HG02642 (cell line): ENCODE measurements at regions not wholly inside any gene's neighbourhood (a gene's known extent, or its start where the extent isn't known, plus 50 kb on each side); places are given as distances from the start of the nearest gene placed in this dataset.
"Not testable (repeated sequence)": the region's sequence is repeated elsewhere in the genome, so short reads cannot be mapped to it uniquely, and the experiment has no call there.

Experiments
- ATAC-seq: cut with Tn5 transposase; IDR thresholded peaks from one replicate; pipeline ENCODE4 v1.9.1; 2021; ENCODE audit warnings: mild to moderate bottlenecking; ENCODE audit not compliant: unreplicated experiment, poor library complexity

DNA sequence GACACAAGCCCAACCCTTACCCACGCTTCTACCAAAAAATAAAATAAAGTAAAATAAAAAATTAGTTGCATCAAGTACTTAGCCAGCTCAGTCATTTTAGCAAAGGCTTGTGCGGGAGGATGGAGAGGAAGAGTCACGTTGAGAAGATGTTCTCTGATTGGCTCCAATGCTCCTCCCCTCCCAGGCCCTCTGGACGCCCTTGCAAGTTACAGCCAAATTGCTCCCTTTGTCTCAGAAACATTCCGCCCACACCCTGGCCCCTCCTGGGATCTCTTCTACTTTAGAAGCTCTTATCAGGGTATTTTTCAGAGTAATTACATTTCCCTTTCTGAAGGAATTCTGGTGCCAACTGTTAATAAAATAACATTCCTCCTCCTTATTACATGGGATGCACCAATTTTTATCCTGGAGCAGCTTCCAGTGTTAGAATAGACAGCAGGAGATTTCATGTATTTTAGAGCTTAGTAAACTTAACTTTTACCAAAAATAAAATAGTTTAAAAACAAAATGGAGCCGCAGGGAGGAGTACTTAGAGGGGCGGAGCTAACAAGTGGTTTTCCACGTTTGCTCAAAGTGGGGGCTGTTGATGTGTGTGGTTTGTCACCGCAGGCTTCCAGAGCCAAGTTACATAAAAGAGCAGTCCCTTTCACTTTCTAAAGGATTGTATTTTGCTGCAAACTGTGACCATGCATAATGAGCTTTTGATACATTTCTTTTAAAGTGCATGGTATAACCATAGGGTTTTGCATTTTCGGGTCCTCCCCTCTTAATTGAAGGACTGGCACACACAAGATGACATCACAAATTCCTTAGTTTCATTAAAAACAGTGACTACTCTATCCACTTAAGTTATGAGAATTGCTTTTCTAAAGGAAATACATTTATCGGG, 71.7 kb upstream of the RAP1B start:
- ATAC-seq: no peak

GRCh38 chr12:68539615-68539952, 71.1 kb upstream of the RAP1B start:
- no peak for ATAC-seq

DNA sequence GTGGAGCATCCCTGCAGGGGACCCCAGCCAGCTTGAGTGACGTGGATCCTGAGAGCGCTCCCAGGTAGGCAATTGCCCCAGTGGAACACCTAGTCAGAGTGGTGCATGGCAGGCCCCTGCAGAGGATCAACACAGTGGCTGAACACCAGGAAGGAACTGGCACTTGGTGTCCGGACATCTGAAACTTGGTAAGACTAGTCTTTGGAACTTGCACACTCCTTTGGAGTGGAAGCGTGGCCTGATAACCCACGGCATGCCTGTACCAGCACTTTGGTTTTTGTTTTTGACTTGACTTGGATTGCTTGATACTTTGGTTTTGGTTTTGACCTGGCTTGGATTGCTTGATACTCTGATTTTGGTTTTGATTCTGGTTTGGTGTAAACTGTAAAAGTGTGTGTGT, 69.9 kb upstream of the RAP1B start:
- not testable (repeated sequence) for ATAC-seq

- ATAC-seq: not testable (repeated sequence)
These were observed 63.4 kb upstream of the RAP1B start for GRCh38 chr12:68547318-68547717.

- ATAC-seq: not testable (repeated sequence)
These were observed 58.0 kb upstream of the RAP1B start for GRCh38 chr12:68552605-68553195.

DNA sequence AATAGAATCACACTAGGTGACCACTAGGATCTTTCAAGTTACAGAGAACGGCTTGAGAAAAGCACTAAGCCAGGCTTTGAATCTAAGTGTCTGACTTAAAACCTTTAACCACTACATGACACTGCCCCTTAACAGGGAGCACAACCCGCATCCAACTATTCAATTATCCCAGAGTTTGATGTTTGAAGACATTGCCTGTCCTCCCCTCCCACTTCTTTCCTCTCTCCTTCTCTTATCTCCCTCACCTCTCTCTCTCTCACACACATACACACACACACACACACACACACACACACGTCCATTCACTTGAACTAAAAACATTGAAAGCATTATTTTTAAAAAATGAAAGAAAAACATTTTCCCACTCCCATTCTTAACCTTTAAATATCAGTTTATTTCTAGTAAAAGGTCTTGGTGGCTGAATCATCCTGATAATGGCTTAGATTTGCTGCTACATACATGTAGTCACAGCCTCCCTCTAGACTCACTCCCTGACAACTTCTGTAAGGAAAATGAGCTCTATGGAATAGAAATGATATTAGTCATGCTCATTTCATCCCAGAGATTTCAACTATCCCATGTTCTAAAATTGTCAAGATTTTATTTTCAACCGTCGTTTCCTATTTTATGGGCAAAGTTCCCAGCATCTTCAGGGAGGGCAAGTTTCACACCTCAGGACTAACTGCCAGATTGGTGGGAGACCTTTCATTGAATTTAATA, 53.5 kb upstream of the RAP1B start:
- no peak for ATAC-seq

DNA sequence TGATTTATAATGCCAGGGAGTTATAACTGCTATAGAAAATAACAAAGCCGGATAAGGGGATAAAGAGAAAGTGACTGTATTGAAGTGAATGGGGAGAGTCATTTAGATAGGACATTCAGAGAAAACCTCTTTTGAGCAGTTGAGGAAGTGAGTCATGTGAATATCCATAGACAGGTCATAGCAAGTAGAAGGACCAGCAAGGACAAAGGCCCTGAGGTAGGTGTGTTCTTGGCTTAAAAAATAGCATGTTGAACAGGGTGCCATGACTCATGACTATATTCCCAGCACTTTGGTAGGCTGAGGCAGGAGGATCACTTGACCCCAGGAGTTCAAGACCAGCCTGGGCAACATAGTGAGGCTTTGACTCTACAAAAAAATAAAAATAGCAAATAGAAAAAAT, 51.5 kb upstream of the RAP1B start:
- ATAC-seq: no peak

DNA sequence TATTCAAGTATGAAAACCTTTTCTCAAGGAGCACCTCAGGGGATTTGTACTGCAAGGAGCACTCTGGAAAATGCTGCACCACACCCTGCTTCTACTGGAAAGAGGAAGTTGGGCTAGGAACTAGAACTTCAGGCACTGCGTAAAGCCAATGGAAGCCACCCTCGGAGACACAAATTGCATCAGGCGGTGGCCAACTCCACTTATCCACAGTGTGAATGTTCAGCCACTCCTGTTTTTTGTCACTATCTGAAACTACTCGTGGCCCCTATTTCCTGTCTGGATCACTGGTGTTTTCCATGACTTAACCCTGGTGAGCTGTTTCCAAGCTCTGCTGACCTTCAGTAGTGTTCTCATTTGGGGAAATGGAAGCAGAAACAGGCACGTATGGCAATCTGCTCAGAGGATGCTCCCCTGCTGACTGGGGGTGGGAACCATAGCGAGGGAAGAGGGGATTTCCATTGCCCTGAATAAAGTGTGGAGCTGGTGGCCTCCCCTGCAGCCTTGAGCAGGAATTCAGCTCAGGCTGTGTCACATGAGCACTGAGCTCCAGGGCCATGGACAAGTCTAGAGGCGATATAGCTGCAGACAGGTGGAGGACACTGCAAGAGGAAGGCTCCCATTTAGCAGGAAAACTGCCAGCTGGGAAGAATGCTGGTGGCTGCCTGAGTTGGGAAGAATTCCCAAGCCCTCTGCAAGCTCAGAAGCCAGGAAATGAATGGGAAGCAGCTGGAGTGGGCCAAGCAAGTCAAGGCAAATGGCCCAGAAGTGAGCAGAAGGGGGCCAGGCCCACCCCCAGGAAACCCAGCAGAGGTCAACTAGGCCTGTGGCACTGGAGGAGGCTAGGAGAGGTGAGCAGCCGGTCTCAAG, 50.5 kb upstream of the RAP1B start:
- no peak for ATAC-seq

DNA sequence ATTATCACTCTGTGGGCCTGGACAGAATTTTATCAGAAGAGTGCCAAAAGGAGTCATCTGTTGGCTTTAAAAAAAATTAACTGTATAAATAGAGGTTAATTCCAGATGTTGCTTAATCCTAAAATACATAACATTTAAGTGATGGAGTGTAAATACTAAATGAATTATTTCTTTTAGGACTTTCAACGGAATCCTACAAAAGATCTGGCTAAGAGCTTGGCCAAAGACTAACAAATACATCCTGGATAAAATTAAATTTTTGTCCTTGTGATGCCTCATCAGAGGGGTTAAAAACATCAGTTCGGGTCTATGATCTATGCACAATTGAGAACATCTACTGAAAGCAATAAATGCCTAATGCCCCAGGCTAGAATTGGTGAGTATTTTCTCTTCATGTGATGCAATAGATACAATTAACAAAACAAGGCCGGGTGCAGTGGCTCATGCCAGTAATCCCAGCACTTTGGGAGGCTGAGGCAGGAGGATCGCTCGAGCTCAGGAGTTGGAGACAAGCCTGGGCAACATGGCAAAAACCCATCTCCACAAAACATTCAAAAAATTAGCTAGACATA, 49.8 kb upstream of the RAP1B start:
- no peak for ATAC-seq
